NCI-H510A (cell line): ENCODE measurements at regions not wholly inside any gene's neighbourhood (a gene's known extent, or its start where the extent isn't known, plus 50 kb on each side); places are given as distances from the start of the nearest gene placed in this dataset.
"Not testable (repeated sequence)": the region's sequence is repeated elsewhere in the genome, so short reads cannot be mapped to it uniquely, and the experiment has no call there.

Experiments
- DNase-seq: peaks from one replicate; lab custom pipeline; 2025; lab: John Stamatoyannopoulos, UW

DNA sequence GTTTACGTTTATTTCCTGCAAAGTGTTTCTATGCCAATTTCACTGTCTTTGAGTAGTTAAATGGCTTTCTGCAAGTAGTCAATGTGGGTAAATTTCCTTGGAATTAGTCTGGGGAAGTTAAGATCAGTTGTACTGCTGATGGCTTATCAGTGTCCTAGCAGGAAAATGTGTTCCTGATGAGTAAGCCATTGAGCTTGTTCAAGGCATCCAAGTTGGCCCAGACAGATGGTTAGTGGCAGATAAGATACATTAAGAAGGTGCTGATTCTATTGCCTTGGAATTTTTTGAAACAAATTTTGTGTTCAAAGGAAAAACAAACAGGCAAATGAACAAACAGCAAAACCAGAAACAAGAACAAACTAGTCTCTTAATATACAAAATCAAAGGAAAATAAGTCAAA lies 258.4 kb downstream of the MAP2K6 start:
- DNase-seq: no peak

DNA sequence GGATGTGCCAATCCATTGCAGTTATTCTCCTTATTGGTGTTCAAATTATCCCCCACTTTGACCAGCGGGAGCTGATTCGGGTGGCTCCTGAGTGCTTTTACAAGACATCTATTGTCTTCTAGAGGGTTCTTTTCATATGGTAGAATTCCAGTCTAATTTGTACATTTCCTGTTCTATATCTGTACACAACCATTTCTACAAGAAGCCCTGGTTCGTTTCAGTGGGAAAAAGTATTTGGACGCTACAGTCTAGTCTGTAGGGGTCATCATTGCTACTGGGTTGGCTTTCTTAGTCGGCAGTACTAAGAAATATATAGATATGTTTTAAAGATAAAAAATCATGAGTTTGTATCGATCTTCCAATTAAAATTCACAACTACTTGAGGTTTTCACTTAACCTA lies 262.6 kb downstream of the MAP2K6 start:
- no peak for DNase-seq

DNA sequence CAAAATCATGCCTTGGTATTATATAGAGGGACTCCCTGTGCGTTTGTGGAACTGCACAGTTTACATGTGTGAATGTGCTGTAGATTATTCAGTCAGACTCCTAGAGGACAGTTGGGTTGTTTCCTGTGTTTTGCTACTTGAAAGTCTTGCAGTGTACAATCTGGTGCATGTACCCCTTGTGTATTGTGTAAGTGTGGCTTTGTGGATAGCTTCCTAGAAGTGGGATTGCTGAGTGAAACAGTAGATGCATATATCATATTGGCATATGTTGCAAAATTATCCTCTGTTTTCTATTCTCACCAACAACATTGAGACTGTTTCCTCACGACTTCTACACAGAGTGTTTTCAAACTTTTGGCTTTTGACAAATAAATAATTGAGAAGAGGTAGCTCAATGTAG lies 263.7 kb downstream of the MAP2K6 start:
- DNase-seq: no peak

DNA sequence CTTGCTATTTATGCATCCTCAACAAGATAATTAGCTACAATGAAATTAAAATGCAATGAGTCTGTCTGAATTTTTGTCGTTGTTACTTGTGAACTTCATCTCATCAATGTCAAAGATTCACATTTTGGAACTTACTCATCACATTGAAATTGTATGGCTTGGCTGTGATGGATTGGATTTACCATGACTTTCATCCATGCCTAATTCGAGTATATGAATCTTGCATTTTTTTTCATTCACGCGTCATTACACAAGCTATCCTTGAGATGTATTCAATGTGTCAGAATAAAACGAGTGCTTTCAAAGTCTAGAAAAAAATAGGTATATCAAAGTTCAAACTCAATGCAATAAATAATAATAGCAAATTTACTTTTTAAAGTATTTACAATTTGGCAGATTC lies 265.3 kb downstream of the MAP2K6 start:
- DNase-seq: no peak

DNA sequence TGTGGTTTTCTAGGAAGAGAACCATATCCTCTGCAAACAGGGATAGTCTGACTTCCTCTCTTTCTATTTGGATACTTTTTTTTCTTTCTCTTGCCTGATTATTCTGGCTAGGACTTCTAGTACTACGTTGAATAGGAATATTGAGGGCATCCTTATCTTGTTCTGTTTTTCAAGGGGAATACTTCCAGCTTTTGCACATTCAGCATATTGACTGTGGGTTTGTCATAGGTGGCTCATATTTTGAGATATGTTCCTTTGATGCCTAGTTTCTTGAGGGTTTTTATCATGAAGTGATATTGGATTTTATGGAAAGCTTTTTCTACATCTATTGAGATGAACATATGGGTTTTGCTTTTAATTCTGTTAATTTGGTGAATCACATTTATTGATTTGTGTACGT lies 269.8 kb downstream of the MAP2K6 start:
- DNase-seq: no peak

DNA sequence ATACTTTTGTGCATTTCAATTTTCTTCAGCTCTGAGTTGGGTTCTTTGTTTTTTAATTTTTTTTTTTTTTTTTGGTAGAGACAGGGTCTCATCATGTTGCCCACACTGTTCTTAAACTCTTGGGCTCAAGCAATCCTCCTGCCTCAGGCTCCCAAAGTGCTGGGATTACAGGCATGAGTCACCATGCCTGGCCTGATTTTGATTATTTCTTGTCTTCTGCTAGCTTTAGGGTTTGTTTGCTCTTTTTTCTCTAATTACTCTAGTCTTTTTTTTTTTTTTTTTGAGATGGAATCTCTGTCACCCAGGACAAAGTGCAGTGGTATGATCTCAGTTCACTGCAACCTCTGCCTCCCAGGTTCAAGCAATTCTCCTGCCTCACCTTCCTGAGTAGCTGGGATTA lies 270.7 kb downstream of the MAP2K6 start:
- not testable (repeated sequence) for DNase-seq

DNA sequence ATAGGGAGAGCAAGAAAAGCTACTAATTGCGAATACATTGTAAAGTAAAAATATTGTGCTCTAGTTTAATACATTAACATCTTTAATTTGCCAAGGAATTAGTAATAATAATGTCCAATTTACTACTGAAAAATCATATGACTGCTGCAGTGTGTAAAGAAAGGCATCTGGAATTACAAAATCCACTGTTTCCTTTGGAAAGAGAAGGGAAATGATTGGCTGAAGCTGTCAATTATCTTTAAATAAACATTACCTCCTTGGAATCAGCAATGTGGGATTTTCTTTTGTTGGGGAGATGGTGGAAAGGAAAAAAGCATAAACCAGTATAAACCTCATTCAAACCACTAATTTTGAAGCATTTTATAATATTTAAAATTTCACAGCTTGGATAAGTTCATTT lies 276.0 kb downstream of the MAP2K6 start:
- DNase-seq: no peak

DNA sequence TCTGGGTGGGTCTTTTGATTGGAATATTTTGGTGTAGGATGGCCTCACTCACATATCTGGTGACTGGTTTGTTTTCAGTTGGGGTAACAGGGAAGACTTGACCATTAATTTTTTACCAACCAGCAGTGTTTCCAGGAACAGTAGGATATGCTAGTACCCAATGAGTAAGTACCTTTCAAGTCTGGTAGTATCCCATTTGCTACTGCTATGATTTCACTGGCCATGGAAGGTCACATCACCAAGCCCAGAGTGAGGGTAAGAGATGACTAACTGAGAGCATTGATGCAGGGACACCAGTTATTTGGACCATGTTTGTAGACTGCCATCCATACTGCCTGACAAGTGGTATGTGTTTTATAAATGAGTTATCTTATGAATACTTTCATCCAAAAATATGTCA lies 277.7 kb downstream of the MAP2K6 start:
- DNase-seq: no peak

DNA sequence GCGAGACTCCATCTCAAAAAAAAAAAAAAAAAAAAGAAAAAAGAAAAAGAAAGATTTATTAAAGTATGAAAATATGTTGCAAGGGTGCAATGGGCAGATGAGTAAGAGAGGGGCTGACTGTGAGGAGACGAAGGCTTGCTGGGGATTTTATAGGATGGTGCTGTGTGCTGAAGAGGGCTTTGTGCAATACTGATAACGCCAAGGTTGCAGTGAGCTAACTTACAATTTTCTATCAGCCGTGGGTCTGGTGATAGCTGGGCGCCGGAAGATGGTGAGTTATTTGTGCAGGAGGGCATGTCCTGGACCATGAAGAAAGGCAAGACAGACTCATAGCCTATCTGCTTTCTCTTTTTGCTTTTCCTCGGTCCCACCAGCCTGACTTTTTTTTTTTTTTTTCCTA lies 281.1 kb downstream of the MAP2K6 start:
- no peak for DNase-seq

DNA sequence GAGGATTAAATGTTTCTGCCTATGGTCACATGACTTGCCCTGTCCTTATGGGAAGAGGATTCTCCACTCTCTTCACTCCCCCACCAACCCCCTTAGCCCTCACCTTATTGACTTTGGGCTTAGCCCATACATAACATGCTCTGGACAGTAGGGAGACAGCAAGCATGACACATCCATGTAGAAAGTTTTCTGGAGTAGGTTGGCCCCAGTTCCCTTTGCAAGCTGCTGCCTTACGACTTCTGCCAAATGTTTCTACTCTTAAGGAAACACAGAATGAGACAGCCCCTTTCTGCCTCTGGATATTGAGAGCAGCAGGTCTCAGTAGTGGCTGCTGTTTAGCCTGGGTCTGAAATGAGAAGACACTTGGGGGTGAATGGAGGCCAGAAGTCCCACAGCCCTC lies 282.2 kb downstream of the MAP2K6 start:
- no peak for DNase-seq

DNA sequence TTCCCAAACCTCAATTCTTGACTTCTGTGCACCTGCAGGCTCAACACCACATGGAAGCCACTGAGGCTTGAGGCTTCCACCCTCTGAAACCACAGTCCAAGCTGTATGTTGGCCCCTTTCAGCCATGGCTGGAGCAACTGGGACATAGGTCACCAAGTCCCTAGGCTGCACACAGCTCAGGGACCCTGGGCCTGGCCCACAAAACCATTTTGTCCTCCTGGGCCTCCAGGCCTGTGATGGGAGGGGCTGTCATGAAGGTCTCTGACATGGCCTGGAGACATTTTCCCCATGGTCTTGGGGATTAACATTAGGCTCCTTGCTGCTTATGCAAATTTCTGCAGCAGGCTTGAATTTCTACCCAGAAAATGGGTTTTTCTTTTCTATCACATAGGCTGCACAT lies 283.9 kb downstream of the MAP2K6 start:
- not testable (repeated sequence) for DNase-seq

DNA sequence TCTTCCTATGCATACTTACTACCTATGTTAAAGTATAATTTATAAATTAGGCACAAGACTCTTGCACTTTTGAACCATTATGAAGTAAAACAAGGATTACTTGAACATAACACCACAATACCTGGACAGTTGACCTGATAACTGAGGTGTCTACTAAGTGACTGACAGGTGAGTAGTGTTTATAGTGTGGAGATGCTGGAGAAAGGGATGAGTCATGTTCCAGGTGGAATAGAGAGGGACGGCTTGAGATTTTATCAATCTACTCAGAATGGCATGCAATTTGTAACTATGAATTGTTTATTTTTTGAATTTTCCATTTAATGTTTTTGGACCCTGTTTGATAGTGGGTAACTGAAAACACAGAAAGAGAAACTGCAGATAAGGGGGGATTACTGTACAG lies 287.6 kb downstream of the MAP2K6 start:
- no peak for DNase-seq

DNA sequence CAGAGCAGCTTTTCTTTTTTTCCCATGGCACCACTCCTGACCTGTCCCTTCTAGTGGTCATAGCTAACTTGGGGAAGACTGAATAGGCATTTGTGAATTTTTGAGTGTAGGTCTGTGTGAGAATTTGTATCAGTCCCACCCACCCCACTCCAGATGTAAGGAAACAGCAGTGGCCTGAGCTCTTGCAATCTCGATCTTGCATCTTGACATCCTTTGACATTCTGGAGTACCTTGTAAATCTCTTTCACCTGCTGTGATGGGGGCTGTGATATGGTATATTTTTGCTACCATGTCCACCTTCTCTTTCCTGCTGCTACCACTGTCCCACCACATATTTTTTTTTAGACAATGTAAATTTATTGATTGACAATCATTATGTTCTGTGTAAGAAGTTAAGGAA lies 289.3 kb downstream of the MAP2K6 start:
- no peak for DNase-seq

DNA sequence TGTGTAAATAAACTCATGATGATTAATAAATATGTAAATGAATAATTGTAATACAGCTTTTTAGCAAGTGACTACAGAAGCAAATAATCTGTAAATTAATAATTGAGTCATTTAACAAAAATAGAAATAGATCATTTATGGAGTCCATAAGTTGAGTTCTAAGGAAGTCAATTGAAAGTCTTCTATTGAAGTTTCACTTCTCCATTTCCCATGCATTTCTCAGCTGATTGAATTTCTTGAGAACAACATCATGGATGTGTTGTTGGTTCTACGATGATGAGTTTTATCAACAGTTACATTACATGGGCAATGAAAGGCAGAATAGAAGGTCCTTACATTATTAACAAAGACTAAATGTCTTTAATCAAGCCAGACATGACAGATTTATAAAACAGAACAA lies 290.4 kb downstream of the MAP2K6 start:
- no peak for DNase-seq

DNA sequence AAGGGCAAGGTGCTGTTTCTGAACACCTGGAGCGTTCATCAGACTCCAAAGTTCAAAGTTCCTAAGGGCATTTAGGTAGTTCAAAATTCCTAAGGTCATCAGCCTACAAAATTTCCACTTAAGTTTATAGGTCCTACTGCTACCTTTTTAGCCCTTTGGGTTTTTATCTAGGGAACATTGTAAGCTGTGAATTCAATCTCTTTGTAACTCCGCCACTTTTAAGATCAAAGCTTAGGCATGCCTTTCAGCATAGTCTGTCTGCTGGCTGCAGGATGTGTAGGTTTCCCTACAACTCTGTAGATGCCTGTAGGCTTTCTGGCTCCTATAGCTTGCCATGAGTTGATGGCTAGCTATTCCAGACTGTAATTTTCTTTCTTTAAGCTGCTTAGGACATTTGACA lies 291.6 kb downstream of the MAP2K6 start:
- DNase-seq: no peak

DNA sequence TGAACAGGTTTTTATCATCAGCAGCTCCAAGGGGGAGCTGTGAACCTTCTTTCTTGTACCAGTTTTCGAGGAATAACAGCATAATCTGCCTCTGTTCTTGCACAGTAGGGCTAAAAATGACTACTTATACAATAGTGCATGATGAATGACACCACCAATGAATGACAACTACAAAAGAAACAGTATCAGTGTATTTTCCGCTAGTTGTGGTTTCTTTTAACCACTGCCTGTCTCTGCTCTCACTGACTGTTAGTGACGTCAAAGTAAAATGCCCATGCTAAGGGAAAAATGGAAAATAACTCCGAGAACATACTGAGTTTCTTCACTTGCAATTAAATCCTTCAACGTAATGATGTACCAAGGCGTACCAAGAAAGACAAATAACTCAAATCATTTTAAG lies 294.9 kb downstream of the MAP2K6 start:
- no peak for DNase-seq

DNA sequence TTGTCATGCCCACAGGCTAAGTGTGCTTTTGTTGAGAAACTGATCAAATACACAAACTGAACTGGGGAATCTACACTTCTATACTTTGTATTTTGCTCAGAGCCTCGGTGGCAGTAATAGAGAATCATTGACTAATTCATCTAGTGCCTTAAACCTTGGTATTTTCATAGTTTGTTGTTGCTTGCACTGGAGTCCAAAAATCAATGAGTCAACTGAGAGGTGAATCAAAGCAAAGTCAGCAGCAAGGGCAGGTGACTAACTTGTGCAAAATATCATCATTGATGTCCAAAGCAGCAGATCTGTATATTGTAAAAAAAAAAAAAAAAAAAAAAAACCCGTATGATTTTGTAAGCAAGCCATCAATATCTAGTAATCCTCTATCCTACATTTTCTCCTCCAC lies 296.4 kb downstream of the MAP2K6 start:
- DNase-seq: no peak

DNA sequence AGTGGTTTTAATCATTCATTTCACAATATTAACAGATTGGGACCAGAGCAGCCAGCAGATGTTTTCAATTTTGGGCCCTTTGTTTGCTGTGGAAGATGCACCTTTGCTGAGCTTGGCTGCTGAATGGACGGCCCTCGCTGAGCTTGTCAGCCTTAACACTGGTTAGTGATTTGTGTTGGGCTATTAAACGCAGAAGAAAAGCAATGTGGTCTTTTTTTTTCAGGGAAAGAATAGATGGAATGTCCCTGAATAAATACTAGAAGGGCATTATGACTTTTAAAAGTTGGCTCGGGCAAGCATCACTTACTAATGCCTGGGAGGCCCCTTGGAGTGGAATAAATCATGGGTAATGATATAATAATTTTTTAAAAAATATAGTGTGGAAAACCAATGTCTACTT lies 297.0 kb downstream of the MAP2K6 start:
- no peak for DNase-seq

DNA sequence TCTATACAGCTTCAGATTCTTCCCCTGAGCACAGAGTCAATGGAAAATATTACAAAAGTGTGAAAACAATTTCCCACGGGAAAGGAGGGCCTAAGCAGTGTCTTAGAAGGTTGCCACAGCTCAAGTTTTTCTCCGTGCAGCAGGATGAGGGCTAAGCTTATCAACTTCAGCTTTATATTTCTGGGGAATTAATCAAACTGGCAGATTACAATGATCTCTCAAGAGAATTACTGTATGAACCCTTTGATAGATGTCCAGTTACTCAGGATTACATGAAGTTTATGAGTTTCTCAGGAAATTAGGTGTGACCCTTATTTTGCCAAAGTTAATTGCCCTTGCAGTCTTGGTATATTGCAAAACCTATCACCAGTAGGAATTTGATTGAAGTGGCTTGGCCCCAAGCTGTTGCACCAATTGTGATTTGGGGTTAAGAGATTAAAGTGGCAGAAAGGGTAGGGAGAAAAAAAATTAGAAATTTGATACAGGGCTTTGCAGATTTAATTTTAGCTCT lies 298.4 kb downstream of the MAP2K6 start:
- DNase-seq: no peak

DNA sequence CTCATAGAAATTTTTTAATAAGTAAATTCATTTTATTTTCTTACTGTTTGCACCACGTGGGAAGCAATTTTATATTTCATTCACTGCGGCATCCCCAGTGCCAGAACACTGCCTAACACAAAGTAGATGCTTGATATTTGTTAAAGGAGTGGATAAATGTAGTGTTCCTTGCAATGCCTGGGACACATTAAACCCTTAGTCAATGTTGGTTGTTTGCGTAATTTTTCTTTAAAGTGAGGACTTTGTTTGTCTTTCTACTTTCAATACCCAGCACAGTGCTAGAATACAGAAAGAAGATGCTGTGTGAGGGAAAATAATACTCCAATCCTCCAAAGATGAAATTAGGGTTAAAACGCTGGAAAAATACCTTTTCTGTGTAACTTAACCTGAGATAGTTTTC lies 299.3 kb downstream of the MAP2K6 start:
- no peak for DNase-seq

DNA sequence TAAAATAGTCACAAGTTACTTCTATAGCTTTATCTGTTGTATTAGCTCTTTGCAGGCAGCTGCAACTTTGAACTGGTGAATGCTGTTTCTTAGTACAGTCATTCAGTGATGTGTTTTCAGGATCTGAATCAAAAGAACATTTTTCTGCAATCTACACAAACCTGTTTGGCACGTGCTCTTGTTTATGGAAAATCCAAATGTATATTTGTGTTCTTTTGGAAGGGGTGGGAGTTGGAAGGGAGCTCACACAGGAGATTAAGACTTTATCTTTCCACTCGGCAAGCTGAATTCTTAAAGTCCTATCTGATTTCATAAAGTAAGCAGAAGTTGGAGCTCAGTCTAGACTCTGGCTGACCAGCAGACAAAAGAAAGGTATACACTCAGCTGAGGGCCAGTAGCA lies 300.2 kb downstream of the MAP2K6 start:
- DNase-seq: no peak

DNA sequence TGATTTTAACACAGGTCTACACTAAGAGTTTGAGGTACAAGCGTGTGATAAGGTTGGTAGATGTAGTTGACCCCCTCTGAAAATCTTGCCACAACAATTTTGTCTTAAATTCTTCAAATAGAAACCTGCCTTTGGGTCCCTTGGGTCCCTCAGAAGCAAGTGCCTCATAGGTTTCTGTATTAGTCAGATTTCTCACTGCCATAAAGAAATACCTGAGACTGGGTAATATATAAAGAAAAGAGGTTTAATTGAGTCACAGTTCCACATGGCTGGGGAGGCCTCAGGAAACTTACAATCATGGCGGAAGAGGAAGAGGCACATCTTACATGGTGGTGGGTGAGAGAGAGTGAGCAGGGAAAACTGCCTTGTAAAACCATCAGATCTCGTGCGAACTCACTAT lies 301.2 kb downstream of the MAP2K6 start:
- no peak for DNase-seq

DNA sequence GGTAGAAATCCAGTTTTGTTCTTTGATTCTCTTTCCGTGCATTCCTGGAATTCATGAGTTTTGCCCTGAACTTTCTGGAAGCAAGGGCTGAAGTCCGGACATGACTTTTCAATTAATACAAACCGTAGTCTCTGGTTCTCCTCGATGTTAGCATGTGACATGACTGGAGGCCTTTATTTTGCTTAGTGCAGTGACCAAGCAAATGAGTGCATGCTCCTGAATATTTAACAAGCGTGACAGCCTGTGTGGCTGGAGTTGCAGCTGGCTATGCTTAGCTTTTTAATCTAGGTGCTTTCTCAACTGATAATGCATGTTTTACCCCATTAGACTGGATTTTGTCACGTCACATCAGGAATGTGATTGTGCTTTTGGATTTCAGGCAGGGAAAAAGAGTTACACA lies 302.1 kb downstream of the MAP2K6 start:
- DNase-seq: no peak

DNA sequence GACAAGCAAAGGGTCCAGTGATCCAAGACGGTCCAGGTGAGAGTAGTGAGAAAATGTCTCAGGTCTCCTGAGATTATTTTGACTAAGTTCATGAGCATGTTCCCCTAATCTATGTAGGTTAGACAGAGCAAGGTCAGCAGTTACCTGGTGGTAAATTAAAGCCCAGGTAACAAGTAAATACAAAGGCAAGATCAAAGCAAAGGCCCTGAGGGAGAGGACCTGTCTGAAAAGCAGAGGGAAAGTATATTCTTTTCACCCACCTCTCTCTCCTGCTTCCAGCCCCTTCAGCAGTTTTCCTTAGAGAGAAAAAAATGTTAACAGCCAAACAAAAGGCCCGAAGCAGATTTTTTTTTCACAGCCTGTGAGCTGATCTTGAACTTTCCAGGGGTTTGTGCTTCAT lies 302.7 kb downstream of the MAP2K6 start:
- no peak for DNase-seq

DNA sequence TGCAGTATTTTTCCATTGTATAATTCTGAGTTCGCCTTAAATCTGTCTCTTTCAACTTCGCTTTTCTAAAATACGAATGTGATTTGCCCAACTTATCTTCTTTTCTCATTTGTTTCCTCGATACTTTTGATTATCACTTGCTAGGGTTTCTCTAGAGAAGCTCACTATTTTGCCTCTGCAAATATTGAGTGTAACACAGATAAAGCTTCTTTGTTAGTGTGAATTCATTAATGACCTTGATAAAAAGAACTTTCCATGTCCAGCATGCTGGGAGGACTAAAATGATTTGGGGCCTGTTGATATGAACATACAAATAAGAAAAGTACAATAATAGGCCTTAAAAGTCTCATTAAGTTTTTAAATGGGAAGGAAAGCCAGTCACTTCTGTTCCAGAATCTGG lies 303.3 kb downstream of the MAP2K6 start:
- no peak for DNase-seq
